ENCODE measurements at regions not wholly inside any gene's neighbourhood (a gene's known extent, or its start where the extent isn't known, plus 50 kb on each side); places are given as distances from the start of the nearest gene placed in this dataset.

- TF ChIP-seq POLR2A (IDR thresholded peaks at IDR 0.05) = no peak
- no peak for TF ChIP-seq CTCF (IDR thresholded peaks at IDR 0.05)
- H3K27me3 ChIP-seq = no peaks in the 10 kb centered on the region
- no peaks in the 10 kb centered on the region for H3K36me3 ChIP-seq
- H3K27ac ChIP-seq = no peak overlapping the region
- WGBS, 2 donors = 95 to 97% methylated on average over 4 of the region's 4 CpGs
- DNase-seq = no peak
- H3K9me3 ChIP-seq = no peaks in the 10 kb centered on the region
- H3K4me3 ChIP-seq = no peak overlapping the region
- no peaks in the 10 kb centered on the region for H3K4me1 ChIP-seq
- intact Hi-C loops (cut with DNase I) = no loop called here
These were observed 55.3 kb upstream of the NRBF2 start for GRCh38 chr10:63077800-63078199.

DNA sequence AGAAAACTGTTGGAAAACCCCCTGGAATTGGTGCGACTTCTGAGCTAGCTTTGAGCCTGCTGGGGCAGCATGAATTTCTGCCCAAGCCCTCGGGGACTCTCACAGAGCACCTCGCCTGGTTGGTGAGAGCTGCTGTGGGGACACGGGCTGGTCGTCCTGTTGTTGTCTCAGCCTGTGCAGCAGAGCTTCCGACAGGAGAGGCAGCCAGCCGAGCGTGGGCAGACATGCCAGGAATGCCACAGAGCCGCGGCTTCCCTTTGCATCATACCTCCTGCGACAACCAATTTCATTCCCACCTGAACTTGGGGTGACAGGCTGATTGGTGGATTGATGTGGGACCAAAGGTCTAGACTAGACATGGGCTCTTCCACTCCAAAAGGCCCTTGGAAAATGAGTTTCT is 60.2 kb upstream of the NRBF2 start:
- 53 to 69% methylated on average over 6 to 7 of the region's 11 CpGs for WGBS, 2 donors
- peaks cover 0 to 15% (median 0%) of the 10 kb centered on the region in 4 donors for H3K27me3 ChIP-seq
- H3K36me3 ChIP-seq = no peaks in the 10 kb centered on the region
- H3K4me3 ChIP-seq = no peak overlapping the region
- TF ChIP-seq CTCF (IDR thresholded peaks at IDR 0.05) (no peak), POLR2A (IDR thresholded peaks at IDR 0.05) (no peak)
- no peak for DNase-seq
- no peaks in the 10 kb centered on the region for H3K9me3 ChIP-seq
- no peak overlapping the region for H3K27ac ChIP-seq
- H3K4me1 ChIP-seq = no peaks in the 10 kb centered on the region
- intact Hi-C loops (cut with DNase I) = no loop called here

GRCh38 chr10:63071145-63071544 is 62.0 kb upstream of the NRBF2 start:
- no peak for DNase-seq
- 89 to 94% methylated on average over 8 to 9 of the region's 11 CpGs for WGBS, 2 donors
- intact Hi-C loops (cut with DNase I) = no loop called here
- Histone ChIP-seq H3K27ac (no peak overlapping the region), H3K9me3 (no peaks in the 10 kb centered on the region), H3K4me1 (no peaks in the 10 kb centered on the region), H3K4me3 (no peak overlapping the region), H3K36me3 (no peaks in the 10 kb centered on the region), H3K27me3 (peaks cover 0 to 15% (median 0%) of the 10 kb centered on the region in 4 donors)
- TF ChIP-seq CTCF (IDR thresholded peaks at IDR 0.05) (no peak), POLR2A (IDR thresholded peaks at IDR 0.05) (no peak)

- no peak for TF ChIP-seq POLR2A (IDR thresholded peaks at IDR 0.05)
- TF ChIP-seq CTCF (IDR thresholded peaks at IDR 0.05) = no peak
- Histone ChIP-seq H3K27me3 (peaks cover 0 to 15% (median 0%) of the 10 kb centered on the region in 4 donors), H3K27ac (no peak overlapping the region), H3K9me3 (no peaks in the 10 kb centered on the region), H3K36me3 (no peaks in the 10 kb centered on the region), H3K4me1 (no peaks in the 10 kb centered on the region), H3K4me3 (no peak overlapping the region)
- no peak for DNase-seq
- WGBS, 2 donors = 84 to 95% methylated on average over 1 of the region's 1 CpG
- intact Hi-C loops (cut with DNase I) = no loop called here
These were observed 63.8 kb upstream of the NRBF2 start for GRCh38 chr10:63069318-63069717.

GRCh38 chr10:63068246-63068645 is 64.9 kb upstream of the NRBF2 start:
- DNase-seq = no peak
- Histone ChIP-seq H3K4me3 (no peak overlapping the region), H3K36me3 (no peaks in the 10 kb centered on the region), H3K27ac (no peak overlapping the region), H3K4me1 (no peaks in the 10 kb centered on the region), H3K27me3 (peaks cover 0 to 15% (median 0%) of the 10 kb centered on the region in 4 donors), H3K9me3 (no peaks in the 10 kb centered on the region)
- 59 to 68% methylated on average over 7 of the region's 7 CpGs for WGBS, 2 donors
- TF ChIP-seq POLR2A (IDR thresholded peaks at IDR 0.05) = no peak
- intact Hi-C loops (cut with DNase I) = no loop called here

DNA sequence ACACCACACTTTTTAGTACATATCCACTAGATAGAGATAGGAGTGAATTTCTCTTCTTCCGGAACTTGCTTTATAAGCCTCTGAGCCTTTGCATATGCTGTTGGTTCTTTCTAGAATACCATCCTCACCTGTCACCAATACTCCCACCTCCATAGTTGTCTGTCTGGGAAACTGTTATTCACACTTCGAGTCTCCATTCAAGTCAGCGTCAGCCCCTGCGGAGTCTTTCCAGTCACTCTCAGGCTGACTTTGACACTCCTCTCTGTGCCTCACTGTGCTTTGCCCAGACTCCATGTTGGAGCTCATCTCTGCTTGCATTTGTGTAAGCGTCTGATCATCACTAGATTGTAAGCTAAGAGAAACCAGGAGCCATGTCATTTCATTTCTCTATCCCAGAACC is 66.5 kb upstream of the NRBF2 start:
- Histone ChIP-seq H3K27me3 (peaks cover 0 to 15% (median 0%) of the 10 kb centered on the region in 4 donors), H3K4me1 (no peaks in the 10 kb centered on the region), H3K9me3 (no peaks in the 10 kb centered on the region), H3K4me3 (no peak overlapping the region), H3K36me3 (no peaks in the 10 kb centered on the region), H3K27ac (no peak overlapping the region)
- intact Hi-C loops (cut with DNase I) = no loop called here
- TF ChIP-seq CTCF (IDR thresholded peaks at IDR 0.05) (no peak), POLR2A (IDR thresholded peaks at IDR 0.05) (no peak)
- no peak for DNase-seq
- WGBS, 2 donors = 92 to 95% methylated on average over 4 to 5 of the region's 5 CpGs

Data from esophagus squamous epithelium (tissue), 5 donors.